ENCODE measurements at regions not wholly inside any gene's neighbourhood (a gene's known extent, or its start where the extent isn't known, plus 50 kb on each side); places are given as distances from the start of the nearest gene placed in this dataset.

- no peak overlapping the region for H3K9ac ChIP-seq (ENCODE audit: low read depth, low read length)
- H3K36me3 ChIP-seq (ENCODE audit: insufficient read depth, low read length) = peaks cover 15% of the 10 kb centered on the region; the same call in 1 of the 2 replicates
- no peak overlapping the region for H3K4me3 ChIP-seq (ENCODE audit: low read depth in 1 of 2, low read length in 2 of 2)
- ATAC-seq (ENCODE audit: insufficient read depth, low read depth) (no peak), DNase-seq (no peak)
- H3K79me2 ChIP-seq (ENCODE audit: insufficient read depth, low read length) = peaks cover 7% of the 10 kb centered on the region
- no peak overlapping the region for H3K4me2 ChIP-seq (ENCODE audit: insufficient read depth, low read length)
- no peaks in the 10 kb centered on the region for H4K20me1 ChIP-seq (ENCODE audit: insufficient read depth, low read length)
- no peaks in the 10 kb centered on the region for H3K9me3 ChIP-seq (ENCODE audit: insufficient read depth, low read length, severe bottlenecking)
- H2AFZ ChIP-seq (ENCODE audit: low read depth, low read length) = no peak overlapping the region
- TF ChIP-seq CTCF (IDR thresholded peaks at IDR 0.05; ENCODE audit: borderline replicate concordance, extremely low read depth, low read length, poor library complexity, severe bottlenecking) (no peak), EZH2 (IDR thresholded peaks at IDR 0.05; ENCODE audit: borderline replicate concordance, low read depth, low read length, severe bottlenecking) (no peak)
- no peak overlapping the region for H3K27ac ChIP-seq (ENCODE audit: low read length)
- H3K27me3 ChIP-seq (ENCODE audit: insufficient read depth, low read length, poor library complexity) = no peaks in the 10 kb centered on the region
- peaks cover 37% of the 10 kb centered on the region for H3K4me1 ChIP-seq (ENCODE audit: insufficient read depth, low read length)
Measured at GRCh38 chr6:21912151-21912832, 318.7 kb downstream of the SOX4 start.

- TF ChIP-seq CTCF (IDR thresholded peaks at IDR 0.05; ENCODE audit: borderline replicate concordance, extremely low read depth, low read length, poor library complexity, severe bottlenecking) = no peak
- TF ChIP-seq EZH2 (IDR thresholded peaks at IDR 0.05; ENCODE audit: borderline replicate concordance, low read depth, low read length, severe bottlenecking) = no peak
- Histone ChIP-seq H3K27me3 (ENCODE audit: insufficient read depth, low read length, poor library complexity) (no peaks in the 10 kb centered on the region), H3K36me3 (ENCODE audit: insufficient read depth, low read length) (peaks cover 15% of the 10 kb centered on the region; the same call in 1 of the 2 replicates), H4K20me1 (ENCODE audit: insufficient read depth, low read length) (no peaks in the 10 kb centered on the region), H3K4me1 (ENCODE audit: insufficient read depth, low read length) (peaks cover 23% of the 10 kb centered on the region), H3K4me2 (ENCODE audit: insufficient read depth, low read length) (no peak overlapping the region), H3K79me2 (ENCODE audit: insufficient read depth, low read length) (peaks cover 2% of the 10 kb centered on the region; the same call in 1 of the 2 replicates), H3K4me3 (ENCODE audit: low read depth in 1 of 2, low read length in 2 of 2) (no peak overlapping the region), H3K27ac (ENCODE audit: low read length) (peak overlapping the region; percentile 48), H2AFZ (ENCODE audit: low read depth, low read length) (no peak overlapping the region), H3K9me3 (ENCODE audit: insufficient read depth, low read length, severe bottlenecking) (no peaks in the 10 kb centered on the region), H3K9ac (ENCODE audit: low read depth, low read length) (no peak overlapping the region)
- ATAC-seq (ENCODE audit: insufficient read depth, low read depth) (no peak), DNase-seq (peak; percentile 27)
Measured at GRCh38 chr6:21914121-21914973, 320.8 kb downstream of the SOX4 start.

GRCh38 chr6:21915707-21916260, 322.2 kb downstream of the SOX4 start:
- H3K79me2 ChIP-seq (ENCODE audit: insufficient read depth, low read length) = peaks cover 2% of the 10 kb centered on the region; the same call in 1 of the 2 replicates
- no peak overlapping the region for H3K9ac ChIP-seq (ENCODE audit: low read depth, low read length)
- ATAC-seq (ENCODE audit: insufficient read depth, low read depth) = peak; percentile 81
- TF ChIP-seq EZH2 (IDR thresholded peaks at IDR 0.05; ENCODE audit: borderline replicate concordance, low read depth, low read length, severe bottlenecking) (no peak), CTCF (IDR thresholded peaks at IDR 0.05; ENCODE audit: borderline replicate concordance, extremely low read depth, low read length, poor library complexity, severe bottlenecking) (no peak)
- H3K9me3 ChIP-seq (ENCODE audit: insufficient read depth, low read length, severe bottlenecking) = no peaks in the 10 kb centered on the region
- H4K20me1 ChIP-seq (ENCODE audit: insufficient read depth, low read length) = no peaks in the 10 kb centered on the region
- DNase-seq = peak; percentile 24
- no peak overlapping the region for H2AFZ ChIP-seq (ENCODE audit: low read depth, low read length)
- H3K36me3 ChIP-seq (ENCODE audit: insufficient read depth, low read length) = peaks cover 15% of the 10 kb centered on the region; the same call in 1 of the 2 replicates
- H3K27me3 ChIP-seq (ENCODE audit: insufficient read depth, low read length, poor library complexity) = no peaks in the 10 kb centered on the region
- H3K27ac ChIP-seq (ENCODE audit: low read length) = peak overlapping the region; percentile 13
- H3K4me1 ChIP-seq (ENCODE audit: insufficient read depth, low read length) = peaks cover 23% of the 10 kb centered on the region
- peak overlapping the region; percentile 26; the same call in 1 of the 2 replicates for H3K4me2 ChIP-seq (ENCODE audit: insufficient read depth, low read length)
- no peak overlapping the region for H3K4me3 ChIP-seq (ENCODE audit: low read depth in 1 of 2, low read length in 2 of 2)
